ENCODE measurements at regions not wholly inside any gene's neighbourhood (a gene's known extent, or its start where the extent isn't known, plus 50 kb on each side); places are given as distances from the start of the nearest gene placed in this dataset.

GRCh38 chr2:196291426-196291825 lies 120.0 kb upstream of the STK17B start:
- Mint-ChIP-seq H3K27me3 (ENCODE audit: insufficient read depth, low read depth, poor library complexity) (peaks cover 5% of the 10 kb centered on the region), H3K4me1 (no peaks in the 10 kb centered on the region), H3K36me3 (ENCODE audit: low read depth) (no peaks in the 10 kb centered on the region), H3K27ac (no peak overlapping the region), H3K4me3 (no peak overlapping the region), H3K9me3 (no peaks in the 10 kb centered on the region)
- H3K9me2 ChIP-seq (ENCODE audit: insufficient read depth) = no peaks in the 10 kb centered on the region
- H3K4me3 ChIP-seq = no peak overlapping the region
- no peaks in the 10 kb centered on the region for H3K4me1 ChIP-seq (ENCODE audit: insufficient read depth)
- ATAC-seq (no peak), DNase-seq (ENCODE audit: low spot score) (no peak)
- no peaks in the 10 kb centered on the region for H4K20me1 ChIP-seq (replicated peaks; ENCODE audit: insufficient read depth)
- no peaks in the 10 kb centered on the region for H3F3A ChIP-seq (replicated peaks; ENCODE audit: low read depth)
- no peak overlapping the region for H3K27ac ChIP-seq (ENCODE audit: low read depth)
- no peak overlapping the region for H3K4me2 ChIP-seq
- TF ChIP-seq REST (IDR thresholded peaks at IDR 0.05; ENCODE audit: unreplicated experiment) (no peak), ZNF462 (CRISPR knock-in tag; IDR thresholded peaks at IDR 0.05) (no peak), EZH2phosphoT487 (IDR thresholded peaks at IDR 0.05; ENCODE audit: unreplicated experiment) (no peak), CREB1 (CRISPR knock-in tag; IDR thresholded peaks at IDR 0.05; ENCODE audit: low read depth) (no peak), NANOG (IDR thresholded peaks at IDR 0.05; ENCODE audit: borderline replicate concordance) (no peak), POLR2AphosphoS5 (IDR thresholded peaks at IDR 0.05; ENCODE audit: low read depth) (no peak), JUNB (IDR thresholded peaks at IDR 0.05; ENCODE audit: unreplicated experiment) (no peak)
- H3K27me3 ChIP-seq (ENCODE audit: insufficient read depth) = no peaks in the 10 kb centered on the region
- H3K79me2 ChIP-seq (replicated peaks; ENCODE audit: insufficient read depth) = no peaks in the 10 kb centered on the region
- H2AFZ ChIP-seq = no peak overlapping the region
- H3K36me3 ChIP-seq (ENCODE audit: insufficient read depth) = no peaks in the 10 kb centered on the region

Measured in GM23338 (cell line).